Smooth muscle cell (in vitro differentiated cells): ENCODE measurements at regions not wholly inside any gene's neighbourhood (a gene's known extent, or its start where the extent isn't known, plus 50 kb on each side); places are given as distances from the start of the nearest gene placed in this dataset.

ENCODE experiments used
- DNase-seq: peaks from one replicate; lab custom pipeline; 2025; ENCODE audit not compliant: unreplicated experiment; lab: John Stamatoyannopoulos, UW
- H2AFZ ChIP-seq: fragments of 200-600 bp; sonication (generic); 2 replicates; pipeline ENCODE4 v1.6.0; 2016; ENCODE audit warnings: antibody characterized with exemption, low read depth, mild to moderate bottlenecking
- H3F3A ChIP-seq: fragments of 200-600 bp; sonication (generic); 2 replicates; pipeline ENCODE4 v1.6.0; 2017; ENCODE audit warnings: antibody characterized with exemption, low read depth
- H3K27ac ChIP-seq: fragments of 200-600 bp; sonication (generic); 2 replicates; pipeline ENCODE4 v1.5.1; 2016; ENCODE audit warnings: low read depth, mild to moderate bottlenecking
- H3K27me3 ChIP-seq: fragments of 200-600 bp; sonication (generic); 2 replicates; pipeline ENCODE4 v1.6.1; 2016; ENCODE audit warnings: low read depth, mild to moderate bottlenecking
- H3K36me3 ChIP-seq: fragments of 200-600 bp; sonication (generic); 2 replicates; pipeline ENCODE4 v1.5.1; 2016; ENCODE audit warnings: low read depth
- H3K4me1 ChIP-seq: fragments of 200-600 bp; sonication (generic); 2 replicates; pipeline ENCODE4 v1.5.1; 2016; ENCODE audit warnings: low read depth
- H3K4me2 ChIP-seq: fragments of 200-600 bp; sonication (generic); 2 replicates; pipeline ENCODE4 v1.6.0; 2016; ENCODE audit warnings: mild to moderate bottlenecking
- H3K4me3 ChIP-seq: fragments of 200-600 bp; sonication (generic); 2 replicates; pipeline ENCODE4 v1.5.1; 2016; ENCODE audit warnings: mild to moderate bottlenecking
- H3K79me2 ChIP-seq: fragments of 200-600 bp; sonication (generic); 2 replicates; pipeline ENCODE4 v1.6.0; 2016; ENCODE audit warnings: low read depth, mild to moderate bottlenecking
- H3K9ac ChIP-seq: fragments of 200-600 bp; sonication (generic); 2 replicates; pipeline ENCODE4 v1.6.0; 2016; ENCODE audit warnings: low read depth
- H3K9me3 ChIP-seq: fragments of 200-600 bp; sonication (generic); replicated peaks from 2 replicates; pipeline ENCODE4 v1.5.1; 2016; ENCODE audit warnings: low read depth
- H4K20me1 ChIP-seq: fragments of 200-600 bp; sonication (generic); 2 replicates; pipeline ENCODE4 v1.6.0; 2016; ENCODE audit warnings: low read depth
- WGBS: methylation state at CpG from one replicate; pipeline ENCODE4 v1.1.7; 2016; ENCODE audit warnings: low lambda C conversion rate; 5-methylcytosine and 5-hydroxymethylcytosine counted together
- TF ChIP-seq, protein P1 (sequence below): fragments of 200-600 bp; sonication (generic); IDR thresholded peaks from 2 replicates; pipeline ENCODE4 v1.5.1; 2017; ENCODE audit warnings: borderline replicate concordance, mild to moderate bottlenecking, antibody characterized with exemption; ENCODE audit not compliant: insufficient read depth, poor library complexity, severe bottlenecking

DNA sequence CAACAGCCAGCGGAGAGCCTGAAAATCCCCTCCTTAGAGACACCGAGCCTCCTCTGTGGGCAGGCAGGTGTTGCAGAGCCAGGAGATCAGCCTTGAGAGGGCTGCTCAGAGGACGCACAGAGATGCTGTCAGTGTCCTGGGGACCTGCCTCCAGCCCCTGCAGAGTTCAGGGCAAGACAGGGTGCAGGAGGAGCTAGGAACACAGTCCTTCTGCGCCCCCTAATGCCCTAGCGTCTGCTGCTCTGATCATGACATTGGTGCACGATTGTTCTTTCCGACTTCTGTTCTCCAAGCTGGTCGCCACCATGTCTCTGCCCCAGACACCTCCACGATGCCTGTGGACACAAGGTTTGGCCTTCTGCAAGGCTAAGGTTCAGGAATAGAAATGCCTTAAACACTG lies 613.7 kb upstream of the MKI67 start:
- no peak for DNase-seq
- Histone ChIP-seq H4K20me1 (no peaks in the 10 kb centered on the region), H3K4me1 (no peaks in the 10 kb centered on the region), H3K9me3 (no peaks in the 10 kb centered on the region), H3K36me3 (no peaks in the 10 kb centered on the region), H3K9ac (no peak overlapping the region), H3K79me2 (no peaks in the 10 kb centered on the region), H3F3A (no peaks in the 10 kb centered on the region), H2AFZ (no peak overlapping the region), H3K4me3 (no peak overlapping the region), H3K4me2 (no peak overlapping the region), H3K27ac (no peak overlapping the region), H3K27me3 (peaks cover 31% of the 10 kb centered on the region)
- WGBS, result 75% methylated on average over 9 of the region's 9 CpGs
- TF ChIP-seq, protein P1, sequence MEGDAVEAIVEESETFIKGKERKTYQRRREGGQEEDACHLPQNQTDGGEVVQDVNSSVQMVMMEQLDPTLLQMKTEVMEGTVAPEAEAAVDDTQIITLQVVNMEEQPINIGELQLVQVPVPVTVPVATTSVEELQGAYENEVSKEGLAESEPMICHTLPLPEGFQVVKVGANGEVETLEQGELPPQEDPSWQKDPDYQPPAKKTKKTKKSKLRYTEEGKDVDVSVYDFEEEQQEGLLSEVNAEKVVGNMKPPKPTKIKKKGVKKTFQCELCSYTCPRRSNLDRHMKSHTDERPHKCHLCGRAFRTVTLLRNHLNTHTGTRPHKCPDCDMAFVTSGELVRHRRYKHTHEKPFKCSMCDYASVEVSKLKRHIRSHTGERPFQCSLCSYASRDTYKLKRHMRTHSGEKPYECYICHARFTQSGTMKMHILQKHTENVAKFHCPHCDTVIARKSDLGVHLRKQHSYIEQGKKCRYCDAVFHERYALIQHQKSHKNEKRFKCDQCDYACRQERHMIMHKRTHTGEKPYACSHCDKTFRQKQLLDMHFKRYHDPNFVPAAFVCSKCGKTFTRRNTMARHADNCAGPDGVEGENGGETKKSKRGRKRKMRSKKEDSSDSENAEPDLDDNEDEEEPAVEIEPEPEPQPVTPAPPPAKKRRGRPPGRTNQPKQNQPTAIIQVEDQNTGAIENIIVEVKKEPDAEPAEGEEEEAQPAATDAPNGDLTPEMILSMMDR, result no peak

DNA sequence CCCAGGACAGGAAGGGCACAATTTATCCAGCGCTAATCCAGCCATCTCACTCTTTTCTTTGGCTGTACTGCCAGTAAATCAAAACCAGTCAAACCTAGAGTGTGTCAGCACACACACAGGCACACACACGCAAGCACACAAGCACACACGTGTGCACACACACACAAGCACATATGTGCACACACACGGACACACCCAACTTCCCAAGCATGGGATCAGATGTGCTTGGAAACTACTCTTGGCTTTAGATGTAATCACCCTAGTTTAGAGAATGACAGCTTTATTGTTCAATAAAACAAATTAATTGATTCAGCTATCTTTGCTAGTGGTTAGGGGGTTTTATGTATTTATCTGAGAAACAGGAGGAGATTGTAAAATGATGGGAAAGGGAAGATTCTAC lies 615.0 kb upstream of the MKI67 start:
- Histone ChIP-seq H3K9me3 (no peaks in the 10 kb centered on the region), H3K4me2 (no peak overlapping the region), H3K36me3 (no peaks in the 10 kb centered on the region), H3K27me3 (peaks cover 37% of the 10 kb centered on the region), H3K4me3 (no peak overlapping the region), H2AFZ (no peak overlapping the region), H3K9ac (no peak overlapping the region), H3K79me2 (no peaks in the 10 kb centered on the region), H3K4me1 (no peaks in the 10 kb centered on the region), H3F3A (no peaks in the 10 kb centered on the region), H3K27ac (no peak overlapping the region), H4K20me1 (no peaks in the 10 kb centered on the region)
- no peak for DNase-seq
- WGBS, result 89% methylated on average over 4 of the region's 4 CpGs
- TF ChIP-seq, protein P1, result no peak

DNA sequence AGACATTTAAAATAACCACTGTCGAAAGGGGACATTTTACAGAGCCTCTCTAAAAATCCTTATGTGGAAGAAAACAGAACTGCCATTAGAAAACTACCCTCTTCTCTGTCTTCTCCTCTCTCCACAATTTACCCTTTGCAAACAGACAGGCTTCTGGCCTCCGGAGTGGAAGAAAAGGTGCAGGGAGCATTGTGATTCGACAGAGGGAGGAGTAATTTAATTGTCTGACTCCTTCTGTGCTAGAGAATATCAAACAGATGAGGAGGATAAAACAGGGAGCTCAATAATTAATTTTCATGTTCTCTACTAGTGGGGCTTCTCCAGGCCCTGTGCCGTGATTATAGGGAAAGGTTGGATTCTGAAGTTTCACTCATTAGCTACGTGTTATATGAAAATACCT lies 615.5 kb upstream of the MKI67 start:
- 81% methylated on average over 5 of the region's 5 CpGs for WGBS
- peaks cover 42% of the 10 kb centered on the region for H3K27me3 ChIP-seq

DNA sequence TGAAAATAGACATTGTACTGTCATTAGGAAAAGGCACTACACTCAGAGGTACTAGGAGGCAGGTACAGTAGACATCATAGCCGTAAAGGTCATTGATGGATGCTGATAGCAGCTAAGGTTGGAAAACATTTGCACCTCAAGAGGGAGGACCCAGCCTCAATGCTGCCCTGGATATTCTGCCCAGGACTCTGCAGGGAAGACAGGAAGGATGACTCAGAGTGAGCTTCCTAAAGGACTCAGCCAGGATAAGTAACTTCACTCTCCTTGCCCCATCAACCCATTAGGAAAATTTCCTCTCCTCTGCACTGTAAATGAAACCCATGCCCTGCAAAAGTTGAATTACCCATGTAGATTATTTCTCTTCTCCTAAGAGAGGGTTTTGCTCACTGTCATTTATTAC lies 617.9 kb upstream of the MKI67 start:
- Histone ChIP-seq H4K20me1 (no peaks in the 10 kb centered on the region), H3K9me3 (no peaks in the 10 kb centered on the region), H3K27ac (no peak overlapping the region), H3K79me2 (no peaks in the 10 kb centered on the region), H2AFZ (no peak overlapping the region), H3K4me1 (no peaks in the 10 kb centered on the region), H3K27me3 (peaks cover 40% of the 10 kb centered on the region), H3K9ac (no peak overlapping the region), H3K4me2 (no peak overlapping the region), H3K36me3 (no peaks in the 10 kb centered on the region), H3K4me3 (no peak overlapping the region), H3F3A (no peaks in the 10 kb centered on the region)
- DNase-seq, result no peak
- WGBS, result 76% methylated on average over 1 of the region's 1 CpG
- TF ChIP-seq, protein P1, result no peak

More for the DNA sequence above, 615.5 kb upstream of the MKI67 start:
- Histone ChIP-seq H3K4me1 (no peaks in the 10 kb centered on the region), H3K36me3 (no peaks in the 10 kb centered on the region), H3K4me2 (no peak overlapping the region), H4K20me1 (no peaks in the 10 kb centered on the region), H2AFZ (no peak overlapping the region), H3K27ac (no peak overlapping the region), H3F3A (no peaks in the 10 kb centered on the region), H3K9me3 (no peaks in the 10 kb centered on the region), H3K4me3 (no peak overlapping the region), H3K9ac (no peak overlapping the region), H3K79me2 (no peaks in the 10 kb centered on the region)
- TF ChIP-seq, protein P1, result no peak
- DNase-seq, result no peak
